ENCODE measurements at regions not wholly inside any gene's neighbourhood (a gene's known extent, or its start where the extent isn't known, plus 50 kb on each side); places are given as distances from the start of the nearest gene placed in this dataset.

DNA sequence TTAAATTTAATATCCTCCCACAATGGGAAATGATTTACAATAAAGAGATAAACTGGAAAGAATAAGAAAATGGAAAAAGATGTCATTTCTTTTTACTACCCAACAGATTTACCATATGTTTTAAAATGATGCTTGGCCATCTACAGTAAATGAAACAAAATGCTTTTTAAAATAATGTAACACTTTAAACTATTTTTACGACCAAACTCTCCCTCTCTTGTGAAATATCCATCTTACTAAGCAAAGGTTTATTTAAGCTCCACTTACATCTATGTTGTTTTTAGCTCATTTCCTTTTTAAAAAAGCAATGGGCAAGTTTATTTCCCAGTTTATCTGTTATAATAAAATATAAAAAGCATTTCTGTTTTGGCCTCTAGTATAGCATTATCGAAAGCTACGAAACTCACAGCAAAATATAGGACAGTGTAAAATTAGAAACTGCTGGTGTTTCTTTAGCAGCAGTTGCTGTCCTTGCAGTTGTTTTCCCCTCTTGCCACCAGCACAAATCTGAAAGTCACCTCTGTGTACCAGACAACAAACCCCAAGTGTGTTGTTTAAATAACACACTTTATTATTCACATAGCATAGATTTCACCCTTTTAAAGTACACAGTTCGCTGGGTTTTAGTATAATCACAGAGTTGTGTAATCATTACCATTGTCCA is 195.1 kb downstream of the CDRT15L2 start:
- Histone ChIP-seq H3K9ac (ENCODE audit: low read length) (no peak overlapping the region), H3K9me2 (replicated peaks; ENCODE audit: low read length) (no peaks in the 10 kb centered on the region), H3K9me3 (ENCODE audit: low read length) (no peaks in the 10 kb centered on the region), H3K27ac (ENCODE audit: low read length) (no peak overlapping the region), H3K4me2 (ENCODE audit: low read length) (no peak overlapping the region), H3K36me3 (ENCODE audit: low read depth, low read length) (no peaks in the 10 kb centered on the region), H3F3A (ENCODE audit: low read length, unreplicated experiment) (no peaks in the 10 kb centered on the region), H4K20me1 (ENCODE audit: low read length) (no peaks in the 10 kb centered on the region), H3K4me3 (ENCODE audit: low read length) (no peak overlapping the region), H3K27me3 (ENCODE audit: low read length) (peaks cover 7% of the 10 kb centered on the region; the same call in 1 of the 2 replicates), H3K4me1 (ENCODE audit: insufficient read depth, low read length) (no peaks in the 10 kb centered on the region), H3K79me2 (ENCODE audit: low read length) (no peaks in the 10 kb centered on the region), H2AFZ (ENCODE audit: low read length) (no peak overlapping the region)
- no peak for ATAC-seq
- intact Hi-C loops (cut with micrococcal nuclease) = no loop called here
- TF ChIP-seq CTCF (conservative IDR thresholded peaks at IDR 0.05; ENCODE audit: low read depth, low read length) (no peak), EZH2 (IDR thresholded peaks at IDR 0.05; ENCODE audit: low read length, unreplicated experiment) (no peak), EZH2phosphoT487 (IDR thresholded peaks at IDR 0.05; ENCODE audit: borderline replicate concordance, low read length) (no peak)
- CTCF ChIA-PET = no interaction called here
- no peak for DNase-seq
- no TSS peak for BruUV-seq (replicated peaks)
- POLR2A ChIA-PET (ENCODE audit: unreplicated experiment) = no interaction called here

- no peak overlapping the region for H3K4me3 ChIP-seq (ENCODE audit: low read length)
- H3K79me2 ChIP-seq (ENCODE audit: low read length) = no peaks in the 10 kb centered on the region
- no peaks in the 10 kb centered on the region for H3K4me1 ChIP-seq (ENCODE audit: insufficient read depth, low read length)
- no peak for ATAC-seq
- ChIA-PET POLR2A (ENCODE audit: unreplicated experiment) (no interaction called here), CTCF (no interaction called here)
- intact Hi-C loops (cut with micrococcal nuclease) = no loop called here
- no peak overlapping the region for H3K9ac ChIP-seq (ENCODE audit: low read length)
- H4K20me1 ChIP-seq (ENCODE audit: low read length) = no peaks in the 10 kb centered on the region
- no peaks in the 10 kb centered on the region for H3F3A ChIP-seq (ENCODE audit: low read length, unreplicated experiment)
- H2AFZ ChIP-seq (ENCODE audit: low read length) = no peak overlapping the region
- no peak for DNase-seq
- no peaks in the 10 kb centered on the region for H3K9me3 ChIP-seq (ENCODE audit: low read length)
- no peak overlapping the region for H3K27ac ChIP-seq (ENCODE audit: low read length)
- TF ChIP-seq CTCF (conservative IDR thresholded peaks at IDR 0.05; ENCODE audit: low read depth, low read length) (no peak), EZH2 (IDR thresholded peaks at IDR 0.05; ENCODE audit: low read length, unreplicated experiment) (no peak), EZH2phosphoT487 (IDR thresholded peaks at IDR 0.05; ENCODE audit: borderline replicate concordance, low read length) (no peak)
- H3K9me2 ChIP-seq (replicated peaks; ENCODE audit: low read length) = no peaks in the 10 kb centered on the region
- H3K4me2 ChIP-seq (ENCODE audit: low read length) = no peak overlapping the region
- no peaks in the 10 kb centered on the region for H3K36me3 ChIP-seq (ENCODE audit: low read depth, low read length)
- H3K27me3 ChIP-seq (ENCODE audit: low read length) = peaks cover 7% of the 10 kb centered on the region; the same call in 1 of the 2 replicates
- BruUV-seq (replicated peaks) = no TSS peak
Measured at GRCh38 chr17:20775331-20775730, 195.8 kb downstream of the CDRT15L2 start.

GRCh38 chr17:20779521-20779920 is 200.0 kb downstream of the CDRT15L2 start:
- Histone ChIP-seq H3K79me2 (ENCODE audit: low read length) (no peaks in the 10 kb centered on the region), H3K9me2 (replicated peaks; ENCODE audit: low read length) (no peaks in the 10 kb centered on the region), H3K4me1 (ENCODE audit: insufficient read depth, low read length) (no peaks in the 10 kb centered on the region), H3F3A (ENCODE audit: low read length, unreplicated experiment) (no peaks in the 10 kb centered on the region), H2AFZ (ENCODE audit: low read length) (no peak overlapping the region), H3K4me3 (ENCODE audit: low read length) (no peak overlapping the region), H3K9ac (ENCODE audit: low read length) (no peak overlapping the region), H4K20me1 (ENCODE audit: low read length) (no peaks in the 10 kb centered on the region), H3K27ac (ENCODE audit: low read length) (no peak overlapping the region), H3K4me2 (ENCODE audit: low read length) (no peak overlapping the region), H3K36me3 (ENCODE audit: low read depth, low read length) (no peaks in the 10 kb centered on the region), H3K27me3 (ENCODE audit: low read length) (peaks cover 7% of the 10 kb centered on the region; the same call in 1 of the 2 replicates), H3K9me3 (ENCODE audit: low read length) (no peaks in the 10 kb centered on the region)
- ChIA-PET CTCF (no interaction called here), POLR2A (ENCODE audit: unreplicated experiment) (no interaction called here)
- no peak for DNase-seq
- intact Hi-C loops (cut with micrococcal nuclease) = no loop called here
- TF ChIP-seq EZH2 (IDR thresholded peaks at IDR 0.05; ENCODE audit: low read length, unreplicated experiment) = no peak
- no peak for TF ChIP-seq CTCF (conservative IDR thresholded peaks at IDR 0.05; ENCODE audit: low read depth, low read length)
- TF ChIP-seq EZH2phosphoT487 (IDR thresholded peaks at IDR 0.05; ENCODE audit: borderline replicate concordance, low read length) = no peak
- ATAC-seq = no peak
- BruUV-seq (replicated peaks) = no TSS peak
